IgD-negative memory B cell (primary cell): ENCODE measurements at regions not wholly inside any gene's neighbourhood (a gene's known extent, or its start where the extent isn't known, plus 50 kb on each side); places are given as distances from the start of the nearest gene placed in this dataset.
A peak's percentile ranks its signal among the peaks of the same experiment; 100 is the strongest.
"Not testable (repeated sequence)": the region's sequence is repeated elsewhere in the genome, so short reads cannot be mapped to it uniquely, and the experiment has no call there.

Source experiments
- H3K27ac Mint-ChIP-seq, 3 donors: one replicate each; pipeline ENCODE4 v1.8.0; 2020 to 2022; ENCODE audit warnings: mild to moderate bottlenecking in 3 of 3, mixed read lengths in 3 of 3, moderate library complexity in 1 of 3
- H3K27me3 Mint-ChIP-seq: one replicate; pipeline ENCODE4 v1.8.0; 2021; ENCODE audit warnings: mixed read lengths
- H3K36me3 Mint-ChIP-seq: one replicate; pipeline ENCODE4 v1.8.0; 2020; ENCODE audit warnings: mild to moderate bottlenecking, mixed read lengths
- H3K4me1 Mint-ChIP-seq, 3 donors: one replicate each; pipeline ENCODE4 v1.8.0; 2020 to 2022; ENCODE audit warnings: mixed read lengths in 3 of 3, mild to moderate bottlenecking in 1 of 3
- H3K4me3 Mint-ChIP-seq, 4 donors: one replicate each; pipeline ENCODE4 v1.8.0; 2020 to 2022; ENCODE audit warnings: mild to moderate bottlenecking in 4 of 4, mixed read lengths in 4 of 4, moderate library complexity in 3 of 4
- H3K9me3 Mint-ChIP-seq, 3 donors: one replicate each; pipeline ENCODE4 v1.8.0; 2020 to 2021; ENCODE audit warnings: mixed read lengths in 3 of 3, mild to moderate bottlenecking in 1 of 3

DNA sequence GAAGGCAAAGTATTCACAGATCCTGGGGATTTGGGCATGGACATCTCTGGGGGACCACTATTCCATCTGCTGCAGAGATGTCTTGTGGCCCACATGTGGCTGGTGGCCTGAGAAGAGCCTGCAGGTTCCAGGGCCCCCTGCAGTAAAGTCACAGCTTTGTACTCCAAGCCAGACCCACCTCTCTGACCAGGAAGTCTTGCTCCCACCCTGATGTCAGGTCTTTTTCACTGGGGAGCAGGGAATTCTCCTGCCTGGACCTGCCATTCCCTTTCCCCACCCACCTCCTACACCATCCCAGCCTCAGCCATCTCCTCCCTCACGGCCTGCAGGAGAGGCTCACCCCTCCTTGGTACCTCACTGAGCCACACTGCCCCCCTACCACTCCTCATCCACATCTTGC lies 211.8 kb downstream of the SMAD2 start:
- no peaks in the 10 kb centered on the region for H3K36me3 Mint-ChIP-seq
- no peaks in the 10 kb centered on the region for H3K9me3 Mint-ChIP-seq
- H3K27me3 Mint-ChIP-seq = peaks cover 2% of the 10 kb centered on the region
- no peak overlapping the region for H3K4me3 Mint-ChIP-seq
- H3K27ac Mint-ChIP-seq = no peak overlapping the region
- H3K4me1 Mint-ChIP-seq = no peaks in the 10 kb centered on the region

DNA sequence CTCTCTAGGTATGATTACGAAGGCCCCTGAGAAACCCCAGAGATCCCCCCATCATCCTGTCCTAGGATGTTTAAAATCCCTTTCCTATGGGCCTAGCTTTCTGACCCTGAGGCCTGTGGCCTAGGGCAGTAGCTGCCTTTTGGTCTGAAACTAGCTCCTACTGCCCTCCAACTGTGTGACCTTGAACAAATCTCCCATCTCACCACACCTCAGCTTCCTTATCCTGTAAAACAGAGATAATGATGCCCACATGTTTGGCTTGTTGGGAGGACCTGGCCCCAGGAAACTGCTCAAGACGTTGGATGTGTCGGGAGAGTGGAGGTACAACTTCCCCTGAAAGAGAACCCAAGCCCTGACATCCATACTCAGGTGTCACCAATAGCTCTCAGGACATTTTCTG lies 213.2 kb downstream of the SMAD2 start:
- Mint-ChIP-seq H3K27me3 (no peaks in the 10 kb centered on the region), H3K4me1 (no peaks in the 10 kb centered on the region), H3K36me3 (no peaks in the 10 kb centered on the region), H3K27ac (no peak overlapping the region), H3K4me3 (no peak overlapping the region), H3K9me3 (no peaks in the 10 kb centered on the region)

DNA sequence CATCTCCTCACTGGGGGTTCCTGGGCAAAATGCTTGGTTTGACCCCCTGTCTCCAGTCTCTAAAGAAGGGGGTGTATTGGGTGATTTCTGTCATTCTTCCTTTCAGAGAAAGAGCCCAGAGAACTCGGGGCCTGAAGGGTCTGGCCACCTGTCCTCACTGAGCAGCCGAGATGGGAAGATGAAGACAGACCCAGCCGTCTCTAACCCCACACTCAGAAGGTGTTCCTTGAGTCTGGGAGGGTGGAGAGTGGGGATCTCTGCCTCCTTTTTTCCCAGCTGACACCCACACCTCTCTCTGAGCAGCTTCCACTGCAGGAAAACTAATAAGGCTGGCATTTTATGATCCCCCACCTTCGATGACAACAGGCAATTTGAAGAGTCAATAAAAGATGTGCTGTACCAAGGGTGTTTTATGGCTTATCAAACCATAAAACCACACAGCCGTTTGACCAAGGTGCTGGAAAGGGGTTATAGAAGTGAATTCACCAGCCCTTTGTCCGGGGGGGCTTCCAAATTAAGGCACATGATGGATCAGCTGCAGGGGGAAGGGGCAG lies 213.8 kb downstream of the SMAD2 start:
- H3K27ac Mint-ChIP-seq = no peak overlapping the region
- H3K27me3 Mint-ChIP-seq = no peaks in the 10 kb centered on the region
- no peaks in the 10 kb centered on the region for H3K9me3 Mint-ChIP-seq
- H3K4me3 Mint-ChIP-seq = no peak overlapping the region
- H3K4me1 Mint-ChIP-seq = no peaks in the 10 kb centered on the region
- H3K36me3 Mint-ChIP-seq = no peaks in the 10 kb centered on the region

DNA sequence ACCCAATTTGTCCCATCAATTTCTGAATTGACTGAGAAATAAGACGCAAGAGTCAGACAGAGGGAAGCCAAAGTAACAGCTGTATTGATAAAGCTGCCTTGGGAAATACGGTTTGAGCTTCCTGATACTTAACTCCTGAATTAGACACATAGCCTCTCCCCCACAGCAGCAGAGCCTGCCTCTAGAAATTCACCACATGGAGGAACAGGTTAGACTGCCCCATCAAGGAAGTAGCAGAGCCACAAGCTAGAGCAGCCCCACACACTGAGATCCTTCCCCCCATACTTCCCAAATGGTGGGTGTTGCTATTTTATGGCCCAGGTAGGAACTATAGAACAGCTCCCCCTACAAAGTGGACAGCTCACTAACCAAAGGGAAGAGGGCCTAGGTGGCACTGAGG lies 220.0 kb downstream of the SMAD2 start:
- no peak overlapping the region for H3K4me3 Mint-ChIP-seq
- H3K27me3 Mint-ChIP-seq = no peaks in the 10 kb centered on the region

DNA sequence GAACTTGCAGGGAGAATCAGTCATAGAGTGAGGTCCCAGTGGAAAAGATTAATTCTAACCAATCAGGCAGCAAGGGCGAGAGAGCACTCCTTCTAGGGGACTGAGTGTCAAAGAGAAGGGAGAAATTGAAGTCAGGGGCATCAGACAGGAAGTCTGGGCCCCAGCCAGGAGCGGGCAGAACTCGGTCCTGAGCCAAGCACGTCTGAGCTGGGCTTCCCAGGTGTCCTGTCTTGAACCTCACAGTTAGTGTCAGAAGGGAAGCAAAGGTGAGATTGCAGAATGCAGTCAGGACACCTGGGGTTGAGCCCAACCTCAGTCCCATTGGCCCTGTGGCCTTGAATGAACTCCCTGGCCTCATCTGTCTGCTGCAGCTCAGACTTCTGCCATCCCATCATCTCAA lies 220.9 kb downstream of the SMAD2 start:
- H3K4me3 Mint-ChIP-seq = no peak overlapping the region
- H3K27me3 Mint-ChIP-seq = no peaks in the 10 kb centered on the region
- peaks cover 4% of the 10 kb centered on the region for H3K36me3 Mint-ChIP-seq
- peaks cover 0 to 8% (median 7%) of the 10 kb centered on the region in 3 donors for H3K4me1 Mint-ChIP-seq
- peaks cover 0 to 2% (median 0%) of the 10 kb centered on the region in 3 donors for H3K9me3 Mint-ChIP-seq
- no peak overlapping the region for H3K27ac Mint-ChIP-seq

More for the DNA sequence above, 220.0 kb downstream of the SMAD2 start:
- Mint-ChIP-seq H3K27ac (no peak overlapping the region), H3K9me3 (no peaks in the 10 kb centered on the region), H3K36me3 (peaks cover 1% of the 10 kb centered on the region), H3K4me1 (peaks cover 0 to 8% (median 7%) of the 10 kb centered on the region in 3 donors)

DNA sequence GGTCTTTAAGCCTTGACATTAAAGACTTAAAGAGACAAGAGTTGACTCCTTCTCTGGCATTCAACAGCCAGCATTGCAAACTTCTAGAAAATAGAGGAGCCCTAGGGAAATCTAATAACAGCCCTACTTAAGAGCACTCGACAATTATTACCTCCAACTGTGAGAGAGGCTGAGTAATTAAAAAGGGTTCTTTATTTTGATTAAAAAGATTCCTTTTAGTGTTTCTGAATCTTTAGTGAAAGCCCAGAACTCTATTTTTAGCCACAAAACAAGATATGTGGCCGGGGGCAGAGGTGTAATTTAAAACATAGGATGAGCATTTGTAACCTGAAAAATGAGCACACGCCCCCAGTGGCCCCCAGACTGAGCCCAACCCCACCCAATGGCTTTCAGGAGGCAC lies 222.3 kb downstream of the SMAD2 start:
- H3K27me3 Mint-ChIP-seq = no peaks in the 10 kb centered on the region
- peaks cover 0 to 2% (median 0%) of the 10 kb centered on the region in 3 donors for H3K9me3 Mint-ChIP-seq
- no peak overlapping the region for H3K27ac Mint-ChIP-seq
- peaks cover 4% of the 10 kb centered on the region for H3K36me3 Mint-ChIP-seq
- H3K4me3 Mint-ChIP-seq = no peak overlapping the region
- peaks cover 0 to 8% (median 7%) of the 10 kb centered on the region in 3 donors for H3K4me1 Mint-ChIP-seq

DNA sequence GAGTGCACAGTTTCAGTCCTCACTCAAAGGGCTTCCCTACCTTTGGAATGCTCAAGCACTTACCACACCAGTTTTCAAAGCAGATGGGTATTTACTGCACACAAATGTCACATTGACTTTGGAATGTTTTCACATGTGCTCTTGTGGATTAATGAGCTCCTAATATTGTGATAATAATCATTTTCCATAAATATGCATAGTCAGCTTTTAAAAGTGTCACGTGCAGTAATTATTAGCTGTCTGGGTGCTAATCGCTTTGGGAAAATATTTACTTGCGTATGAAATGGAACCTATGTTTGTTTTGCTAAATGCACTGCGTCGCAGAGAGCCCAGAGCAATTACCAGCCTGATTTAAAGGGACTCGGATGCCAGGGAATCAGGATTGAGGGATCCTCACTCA lies 229.3 kb downstream of the SMAD2 start:
- H3K27ac Mint-ChIP-seq = no peak overlapping the region
- peaks cover 0 to 2% (median 0%) of the 10 kb centered on the region in 3 donors for H3K9me3 Mint-ChIP-seq
- H3K36me3 Mint-ChIP-seq = peaks cover 4% of the 10 kb centered on the region
- H3K27me3 Mint-ChIP-seq = peaks cover 7% of the 10 kb centered on the region
- H3K4me1 Mint-ChIP-seq = no peaks in the 10 kb centered on the region
- no peak overlapping the region for H3K4me3 Mint-ChIP-seq

DNA sequence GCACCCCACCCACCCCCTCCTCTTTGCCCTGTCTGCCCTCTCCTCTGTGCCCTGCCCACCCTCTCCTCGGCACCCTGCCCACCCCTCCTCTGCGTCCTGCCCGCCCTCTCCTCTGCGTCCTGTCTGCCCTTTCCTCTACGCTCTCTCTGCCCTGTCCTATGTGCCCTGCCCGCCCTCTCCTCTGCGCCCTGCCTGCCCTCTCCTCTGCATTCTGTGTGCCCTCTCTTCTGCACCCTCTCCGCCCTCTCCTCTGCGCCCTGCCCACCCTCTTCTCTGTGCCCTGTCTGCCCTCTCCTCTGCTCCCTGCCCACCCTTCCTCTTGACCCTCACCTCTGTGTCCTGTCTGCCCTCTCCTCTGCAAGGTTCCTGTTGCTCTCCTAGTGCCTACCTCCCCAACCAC lies 233.6 kb downstream of the SMAD2 start:
- H3K4me3 Mint-ChIP-seq = no peak overlapping the region
- no peaks in the 10 kb centered on the region for H3K9me3 Mint-ChIP-seq
- H3K4me1 Mint-ChIP-seq = no peaks in the 10 kb centered on the region
- H3K27me3 Mint-ChIP-seq = peaks cover 9% of the 10 kb centered on the region
- H3K36me3 Mint-ChIP-seq = no peaks in the 10 kb centered on the region
- H3K27ac Mint-ChIP-seq = no peak overlapping the region

DNA sequence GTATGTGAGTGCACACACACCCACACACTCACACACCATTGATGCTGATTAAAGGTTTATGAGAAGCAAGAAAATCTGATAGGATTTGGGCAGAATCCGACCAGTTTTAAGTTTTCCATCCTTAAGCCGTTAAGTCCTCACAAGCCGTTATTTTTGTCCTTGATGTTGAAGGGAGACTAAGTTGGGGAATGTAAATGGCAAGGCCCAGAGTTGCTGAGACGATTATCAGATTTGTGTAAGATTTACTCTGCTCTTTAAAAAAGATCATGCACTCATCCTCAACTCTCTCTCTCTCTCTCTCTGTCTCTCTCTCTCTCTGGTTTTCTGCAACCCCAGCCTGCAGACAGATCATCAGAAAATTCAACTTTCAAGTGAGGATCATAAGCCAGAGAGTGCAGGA lies 238.8 kb downstream of the SMAD2 start:
- H3K4me3 Mint-ChIP-seq = no peak overlapping the region
- no peaks in the 10 kb centered on the region for H3K4me1 Mint-ChIP-seq
- peaks cover 4% of the 10 kb centered on the region for H3K36me3 Mint-ChIP-seq
- H3K27me3 Mint-ChIP-seq = peaks cover 4% of the 10 kb centered on the region
- no peak overlapping the region for H3K27ac Mint-ChIP-seq
- peaks cover 0 to 1% (median 0%) of the 10 kb centered on the region in 3 donors for H3K9me3 Mint-ChIP-seq

DNA sequence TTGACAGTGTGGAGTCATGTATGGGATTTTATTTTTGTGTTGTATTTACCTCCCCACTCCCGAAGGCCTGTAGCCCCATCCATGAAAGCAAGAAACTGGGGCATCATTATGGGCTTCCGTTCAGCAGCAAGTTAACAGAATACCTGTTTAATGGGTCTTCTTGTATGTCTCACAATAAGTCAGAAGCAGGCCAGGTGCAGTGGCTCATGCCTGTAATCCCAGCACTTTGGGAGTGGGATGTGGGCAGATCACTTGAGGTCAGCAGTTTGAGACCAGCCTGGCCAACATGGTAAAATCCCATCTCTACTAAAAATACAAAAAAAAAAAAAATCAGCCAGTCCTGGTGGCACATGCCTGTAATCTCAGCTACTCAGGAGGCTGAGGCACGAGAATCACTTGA lies 239.7 kb downstream of the SMAD2 start:
- H3K9me3 Mint-ChIP-seq, H3K27me3 Mint-ChIP-seq, H3K27ac Mint-ChIP-seq, H3K4me1 Mint-ChIP-seq, H3K36me3 Mint-ChIP-seq: not testable (repeated sequence)
- peak overlapping the region in 1 of 4 donors; percentile 6 for H3K4me3 Mint-ChIP-seq

DNA sequence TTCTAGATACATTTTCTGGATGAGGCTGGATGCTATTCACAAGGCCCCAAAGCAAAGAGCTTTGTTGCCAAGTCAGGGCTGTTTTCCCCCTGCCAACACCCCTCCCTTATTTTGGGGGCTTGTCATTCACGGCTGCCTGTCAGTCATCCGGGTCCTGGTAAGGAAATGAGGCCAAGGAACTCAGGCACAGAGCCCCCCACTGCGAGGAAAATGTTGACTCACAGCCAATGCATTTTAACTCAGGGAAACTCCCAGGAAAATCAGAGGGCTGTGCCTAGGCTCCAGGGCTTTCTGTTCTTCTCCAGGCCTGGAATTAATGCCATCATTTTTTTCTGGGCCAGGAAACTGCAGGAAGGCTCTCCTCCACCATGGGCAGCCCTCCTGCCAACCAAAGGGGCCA lies 241.1 kb downstream of the SMAD2 start:
- H3K9me3 Mint-ChIP-seq = peaks cover 0 to 1% (median 0%) of the 10 kb centered on the region in 3 donors
- no peak overlapping the region for H3K4me3 Mint-ChIP-seq
- no peak overlapping the region for H3K27ac Mint-ChIP-seq
- peaks cover 4% of the 10 kb centered on the region for H3K36me3 Mint-ChIP-seq
- H3K27me3 Mint-ChIP-seq = peaks cover 2% of the 10 kb centered on the region
- H3K4me1 Mint-ChIP-seq = no peaks in the 10 kb centered on the region

DNA sequence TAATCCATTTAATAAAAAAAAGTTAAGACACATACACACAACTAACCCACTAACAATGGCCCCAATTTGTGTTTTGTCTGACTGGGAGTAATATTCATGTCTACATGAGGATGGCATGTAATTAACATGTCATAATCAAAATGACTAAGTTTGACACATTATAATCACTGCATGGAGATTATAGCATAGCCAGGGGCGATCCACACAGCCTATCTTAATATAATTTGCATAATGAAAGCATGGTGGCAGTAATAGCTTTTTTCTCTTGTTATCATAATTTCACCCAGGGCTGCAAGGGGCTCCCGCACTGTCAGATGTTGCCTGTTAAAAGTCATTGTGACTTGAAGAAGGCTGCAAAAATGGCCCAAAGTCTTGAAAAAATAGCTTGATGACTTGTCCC lies 243.7 kb downstream of the SMAD2 start:
- Mint-ChIP-seq H3K4me1 (peaks cover 0 to 10% (median 7%) of the 10 kb centered on the region in 3 donors), H3K36me3 (peaks cover 4% of the 10 kb centered on the region), H3K27ac (no peak overlapping the region), H3K4me3 (no peak overlapping the region), H3K9me3 (peaks cover 0 to 1% (median 0%) of the 10 kb centered on the region in 3 donors), H3K27me3 (no peaks in the 10 kb centered on the region)

DNA sequence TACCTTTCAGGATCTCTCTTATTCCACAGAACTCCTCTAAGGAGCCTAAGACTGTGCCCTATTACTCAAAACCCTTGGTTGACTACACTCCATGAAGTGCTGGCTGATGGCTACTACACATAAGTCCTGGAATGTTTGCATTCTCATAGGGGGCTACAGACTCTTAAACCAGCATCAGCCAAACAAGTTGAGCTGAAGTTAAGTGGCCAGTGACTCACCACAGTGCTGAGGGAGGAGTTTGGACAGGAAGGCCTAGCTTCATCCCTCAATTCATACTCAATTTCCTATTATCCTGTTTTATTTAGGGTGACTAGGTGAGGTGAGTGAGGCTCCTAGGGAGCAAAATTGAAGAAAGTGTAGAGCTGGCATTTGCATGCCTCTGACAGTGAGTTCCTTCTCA lies 246.7 kb downstream of the SMAD2 start:
- Mint-ChIP-seq H3K4me3 (no peak overlapping the region), H3K4me1 (peaks cover 12 to 35% (median 35%) of the 10 kb centered on the region in 3 donors), H3K27ac (no peak overlapping the region), H3K9me3 (peaks cover 0 to 1% (median 0%) of the 10 kb centered on the region in 3 donors), H3K36me3 (peaks cover 4% of the 10 kb centered on the region), H3K27me3 (no peaks in the 10 kb centered on the region)

DNA sequence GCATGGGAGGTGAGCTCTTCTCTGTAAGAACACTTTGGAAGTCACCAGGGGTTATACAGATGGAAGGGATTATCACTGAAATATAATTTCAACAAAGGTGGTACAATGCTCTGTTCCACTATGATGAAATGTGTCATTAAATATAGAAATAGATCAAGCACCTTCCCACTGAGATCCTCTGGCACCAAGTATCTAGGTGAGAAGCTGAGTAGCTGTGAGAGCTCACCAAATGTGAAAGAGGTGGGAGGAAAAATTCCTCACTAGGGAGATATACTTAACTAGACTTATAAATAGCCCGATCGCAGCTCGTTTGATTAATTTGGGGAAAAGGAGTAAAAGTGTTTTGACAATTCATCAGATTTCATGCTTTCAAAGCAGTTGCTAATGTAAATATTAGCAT lies 247.6 kb downstream of the SMAD2 start:
- H3K9me3 Mint-ChIP-seq = no peaks in the 10 kb centered on the region
- no peak overlapping the region for H3K27ac Mint-ChIP-seq
- no peaks in the 10 kb centered on the region for H3K27me3 Mint-ChIP-seq
- H3K36me3 Mint-ChIP-seq = no peaks in the 10 kb centered on the region
- peaks cover 17 to 40% (median 39%) of the 10 kb centered on the region in 3 donors for H3K4me1 Mint-ChIP-seq
- peak overlapping the region in 1 of 4 donors; percentile 21 for H3K4me3 Mint-ChIP-seq

DNA sequence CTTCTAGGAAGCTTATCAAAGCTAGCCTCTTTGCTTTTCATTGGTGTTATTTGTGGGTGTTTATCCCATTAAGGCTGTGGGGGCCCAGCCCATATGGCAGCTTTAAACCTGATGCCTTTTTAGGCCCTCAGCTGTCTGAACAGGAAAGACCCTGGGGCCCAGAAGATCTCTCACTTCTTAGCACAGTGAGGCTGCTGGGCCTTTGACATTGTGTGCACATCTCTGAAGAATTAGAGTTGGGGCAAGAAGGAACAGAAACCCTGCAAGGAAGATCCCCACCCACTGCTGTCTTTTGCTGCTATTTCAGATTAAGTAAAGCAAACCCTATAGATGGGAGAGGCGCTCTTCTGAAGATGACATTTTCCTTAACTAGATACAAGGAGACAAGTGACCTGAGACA lies 250.0 kb downstream of the SMAD2 start:
- Mint-ChIP-seq H3K4me3 (peak overlapping the region in 3 of 4 donors; percentile 4 to 92 (median 85)), H3K27me3 (no peaks in the 10 kb centered on the region), H3K27ac (peak overlapping the region in 2 of 3 donors; percentile 79 to 83), H3K36me3 (no peaks in the 10 kb centered on the region), H3K9me3 (no peaks in the 10 kb centered on the region), H3K4me1 (peaks cover 19 to 48% (median 45%) of the 10 kb centered on the region in 3 donors)

DNA sequence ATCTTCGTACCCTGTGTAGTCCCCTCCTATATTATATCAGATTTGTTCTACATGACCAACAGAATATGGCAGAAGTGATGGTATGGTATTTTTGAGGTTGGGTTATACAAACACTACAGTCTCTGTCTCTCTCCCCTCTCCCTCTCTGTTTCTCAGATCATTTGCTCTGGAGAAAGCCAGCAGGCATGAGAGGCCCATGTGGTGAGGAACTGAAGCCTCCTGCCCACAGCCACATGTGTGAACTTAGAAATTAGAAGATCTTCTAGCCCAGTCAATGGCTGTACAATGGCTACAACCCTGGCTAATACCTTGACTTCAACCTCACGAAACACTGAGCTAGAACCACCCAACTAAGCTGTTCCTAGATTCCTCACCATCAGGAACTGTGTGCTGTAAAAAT lies 250.6 kb downstream of the SMAD2 start:
- H3K4me3 Mint-ChIP-seq = peak overlapping the region in 2 of 4 donors; percentile 85 to 92
- peaks cover 19 to 48% (median 45%) of the 10 kb centered on the region in 3 donors for H3K4me1 Mint-ChIP-seq
- H3K27me3 Mint-ChIP-seq = no peaks in the 10 kb centered on the region
- H3K9me3 Mint-ChIP-seq = no peaks in the 10 kb centered on the region
- H3K27ac Mint-ChIP-seq = peak overlapping the region in 2 of 3 donors; percentile 79 to 82
- no peaks in the 10 kb centered on the region for H3K36me3 Mint-ChIP-seq
